ENCODE measurements at regions not wholly inside any gene's neighbourhood (a gene's known extent, or its start where the extent isn't known, plus 50 kb on each side); places are given as distances from the start of the nearest gene placed in this dataset.

- no peaks in the 10 kb centered on the region for H3K36me3 Mint-ChIP-seq (ENCODE audit: low read depth)
- H3K4me3 Mint-ChIP-seq = no peak overlapping the region
- peaks cover 15% of the 10 kb centered on the region; the same call in 1 of the 2 replicates for H3K4me1 Mint-ChIP-seq (ENCODE audit: low read depth)
- no peak for TF ChIP-seq CTCF (IDR thresholded peaks at IDR 0.05)
- no peak overlapping the region for H3K27ac Mint-ChIP-seq
- no peak for DNase-seq
- no peaks in the 10 kb centered on the region for H3K9me3 Mint-ChIP-seq
- no peaks in the 10 kb centered on the region; the same call in 1 of the 2 replicates for H3K27me3 Mint-ChIP-seq (ENCODE audit: insufficient read depth)
Measured at GRCh38 chr1:208600456-208601190, 356.4 kb upstream of the PLXNA2 start.

GRCh38 chr1:208601561-208601960 is 357.4 kb upstream of the PLXNA2 start:
- TF ChIP-seq CTCF (IDR thresholded peaks at IDR 0.05) = no peak
- Mint-ChIP-seq H3K4me3 (no peak overlapping the region), H3K27ac (no peak overlapping the region), H3K4me1 (ENCODE audit: low read depth) (peaks cover 10% of the 10 kb centered on the region; the same call in 1 of the 2 replicates), H3K27me3 (ENCODE audit: insufficient read depth) (no peaks in the 10 kb centered on the region; the same call in 1 of the 2 replicates), H3K36me3 (ENCODE audit: low read depth) (no peaks in the 10 kb centered on the region), H3K9me3 (no peaks in the 10 kb centered on the region)
- no peak for DNase-seq

- no peak for DNase-seq
- Mint-ChIP-seq H3K36me3 (ENCODE audit: low read depth) (no peaks in the 10 kb centered on the region), H3K27me3 (ENCODE audit: insufficient read depth) (no peaks in the 10 kb centered on the region), H3K27ac (no peak overlapping the region), H3K4me1 (ENCODE audit: low read depth) (peaks cover 10% of the 10 kb centered on the region; the same call in 1 of the 2 replicates), H3K4me3 (no peak overlapping the region), H3K9me3 (no peaks in the 10 kb centered on the region)
- no peak for TF ChIP-seq CTCF (IDR thresholded peaks at IDR 0.05)
Measured at GRCh38 chr1:208603721-208604120, 359.5 kb upstream of the PLXNA2 start.

- H3K36me3 Mint-ChIP-seq (ENCODE audit: low read depth) = no peaks in the 10 kb centered on the region
- no peak overlapping the region for H3K4me3 Mint-ChIP-seq
- no peaks in the 10 kb centered on the region for H3K27me3 Mint-ChIP-seq (ENCODE audit: insufficient read depth)
- no peak for TF ChIP-seq CTCF (IDR thresholded peaks at IDR 0.05)
- DNase-seq = peak; percentile 36
- H3K27ac Mint-ChIP-seq = no peak overlapping the region; the same call in 1 of the 2 replicates
- no peaks in the 10 kb centered on the region for H3K9me3 Mint-ChIP-seq
- peaks cover 10% of the 10 kb centered on the region; the same call in 1 of the 2 replicates for H3K4me1 Mint-ChIP-seq (ENCODE audit: low read depth)
Measured at GRCh38 chr1:208604295-208604694, 360.1 kb upstream of the PLXNA2 start.

GRCh38 chr1:208606959-208607358 is 362.8 kb upstream of the PLXNA2 start:
- no peak for DNase-seq
- peaks cover 10% of the 10 kb centered on the region; the same call in 1 of the 2 replicates for H3K4me1 Mint-ChIP-seq (ENCODE audit: low read depth)
- TF ChIP-seq CTCF (IDR thresholded peaks at IDR 0.05) = no peak
- no peaks in the 10 kb centered on the region for H3K27me3 Mint-ChIP-seq (ENCODE audit: insufficient read depth)
- no peaks in the 10 kb centered on the region for H3K9me3 Mint-ChIP-seq
- no peak overlapping the region for H3K27ac Mint-ChIP-seq
- H3K4me3 Mint-ChIP-seq = no peak overlapping the region
- no peaks in the 10 kb centered on the region for H3K36me3 Mint-ChIP-seq (ENCODE audit: low read depth)

Data from HFFc6 (cell line).